Neural cell (in vitro differentiated cells): ENCODE measurements at regions not wholly inside any gene's neighbourhood (a gene's known extent, or its start where the extent isn't known, plus 50 kb on each side); places are given as distances from the start of the nearest gene placed in this dataset.

Experiments used
- H2AFZ ChIP-seq: fragments of 200-600, 300-800 bp; sonication (generic), shearing (Covaris generic); 2 replicates; pipeline ENCODE4 v1.6.0; 2014; ENCODE audit warnings: low read depth, mild to moderate bottlenecking, antibody characterized with exemption, low read length, moderate library complexity
- H3F3A ChIP-seq: fragments of 200-600 bp; shearing (Covaris generic); 2 replicates; pipeline ENCODE4 v1.6.1; 2016; ENCODE audit warnings: mild to moderate bottlenecking, moderate library complexity, mixed read lengths, antibody characterized with exemption, low read length; ENCODE audit not compliant: insufficient read depth, poor library complexity, severe bottlenecking
- H3K27ac ChIP-seq: fragments of 200-600, 300-800 bp; sonication (generic), shearing (Covaris generic); 2 replicates; pipeline ENCODE4 v1.5.1; 2014; ENCODE audit warnings: mild to moderate bottlenecking, low read length, moderate library complexity
- H3K27me3 ChIP-seq: fragments of 300-800, 200-600 bp; sonication (generic), shearing (Covaris generic); 2 replicates; pipeline ENCODE4 v1.6.0; 2014; ENCODE audit warnings: mild to moderate bottlenecking, low read depth, low read length, moderate library complexity; ENCODE audit not compliant: insufficient read depth
- H3K36me3 ChIP-seq: fragments of 300-800, 200-600 bp; sonication (generic), shearing (Covaris generic); 2 replicates; pipeline ENCODE4 v1.5.1; 2014; ENCODE audit warnings: mild to moderate bottlenecking, antibody characterized with exemption, low read length, moderate library complexity; ENCODE audit not compliant: insufficient read depth
- H3K4me2 ChIP-seq: fragments of 300-800, 200-600 bp; sonication (generic), shearing (Covaris generic); 2 replicates; pipeline ENCODE4 v1.6.0; 2014; ENCODE audit warnings: mild to moderate bottlenecking, low read length
- H3K4me3 ChIP-seq: fragments of 300-800, 200-600 bp; sonication (generic), shearing (Covaris generic); 2 replicates; pipeline ENCODE4 v1.5.1; 2014; ENCODE audit warnings: mild to moderate bottlenecking, low read length, moderate library complexity
- H3K79me2 ChIP-seq: fragments of 200-600 bp; shearing (Covaris generic); replicated peaks from 2 replicates; pipeline ENCODE4 v1.6.0; 2014; ENCODE audit warnings: mild to moderate bottlenecking, low read length, moderate library complexity; ENCODE audit not compliant: insufficient read depth
- H3K9ac ChIP-seq: fragments of 300-800, 200-600 bp; sonication (generic), shearing (Covaris generic); 2 replicates; pipeline ENCODE4 v1.6.1; 2016; ENCODE audit warnings: mild to moderate bottlenecking, low read length, mixed read lengths
- H3K9me2 ChIP-seq: fragments of 200-600 bp; shearing (Covaris generic); 2 replicates; pipeline ENCODE4 v1.6.1; 2016; ENCODE audit warnings: mild to moderate bottlenecking, low read length, mixed read lengths; ENCODE audit not compliant: insufficient read depth
- H3K9me3 ChIP-seq: fragments of 200-600, 300-800 bp; sonication (generic), shearing (Covaris generic); 2 replicates; pipeline ENCODE4 v1.6.1; 2016; ENCODE audit warnings: mild to moderate bottlenecking, mixed run types, low read length, moderate library complexity, mixed read lengths
- H4K20me1 ChIP-seq: fragments of 200-600 bp; shearing (Covaris generic); 2 replicates; pipeline ENCODE4 v1.6.1; 2016; ENCODE audit warnings: mild to moderate bottlenecking, mixed run types; ENCODE audit not compliant: insufficient read depth
- CTCF ChIP-seq: fragments of 450-650 bp; IDR thresholded peaks from 2 replicates; pipeline ENCODE4 v1.5.1; 2014; ENCODE audit warnings: antibody characterized with exemption, mild to moderate bottlenecking, moderate library complexity; ENCODE audit not compliant: poor library complexity, severe bottlenecking
- EP300 ChIP-seq: fragments of 450-650 bp; conservative IDR thresholded peaks from 2 replicates; pipeline ENCODE4 v1.6.1; 2014; ENCODE audit warnings: antibody characterized with exemption, mild to moderate bottlenecking, moderate library complexity; ENCODE audit not compliant: poor library complexity, severe bottlenecking
- EZH2 ChIP-seq: fragments of 200-600, 300-800 bp; shearing (Covaris generic), sonication (generic); IDR thresholded peaks from 2 replicates; pipeline ENCODE4 v1.6.1; 2014; ENCODE audit warnings: antibody characterized with exemption, low read length, borderline replicate concordance, mild to moderate bottlenecking; ENCODE audit not compliant: insufficient read depth, poor library complexity, severe bottlenecking
- MXI1 ChIP-seq: fragments of 450-650 bp; conservative IDR thresholded peaks from 2 replicates; pipeline ENCODE4 v1.6.1; 2014; ENCODE audit warnings: antibody characterized with exemption, mild to moderate bottlenecking; ENCODE audit not compliant: poor library complexity, severe bottlenecking
- POLR2AphosphoS5 ChIP-seq: IDR thresholded peaks from 2 replicates; pipeline ENCODE4 v1.6.1; 2012
- RAD21 ChIP-seq: fragments of 450-650 bp; conservative IDR thresholded peaks from 2 replicates; pipeline ENCODE4 v1.6.1; 2014; ENCODE audit warnings: antibody characterized with exemption, mild to moderate bottlenecking, moderate library complexity
- REST ChIP-seq: IDR thresholded peaks from 2 replicates; pipeline ENCODE4 v1.6.1; 2012; ENCODE audit warnings: borderline replicate concordance
- SMC3 ChIP-seq: fragments of 450-650 bp; conservative IDR thresholded peaks from 2 replicates; pipeline ENCODE4 v1.6.1; 2014; ENCODE audit warnings: antibody characterized with exemption, mild to moderate bottlenecking, moderate library complexity; ENCODE audit not compliant: poor library complexity
- TAF1 ChIP-seq: IDR thresholded peaks from 2 replicates; pipeline ENCODE4 v1.6.1; 2012; ENCODE audit warnings: low read depth

DNA sequence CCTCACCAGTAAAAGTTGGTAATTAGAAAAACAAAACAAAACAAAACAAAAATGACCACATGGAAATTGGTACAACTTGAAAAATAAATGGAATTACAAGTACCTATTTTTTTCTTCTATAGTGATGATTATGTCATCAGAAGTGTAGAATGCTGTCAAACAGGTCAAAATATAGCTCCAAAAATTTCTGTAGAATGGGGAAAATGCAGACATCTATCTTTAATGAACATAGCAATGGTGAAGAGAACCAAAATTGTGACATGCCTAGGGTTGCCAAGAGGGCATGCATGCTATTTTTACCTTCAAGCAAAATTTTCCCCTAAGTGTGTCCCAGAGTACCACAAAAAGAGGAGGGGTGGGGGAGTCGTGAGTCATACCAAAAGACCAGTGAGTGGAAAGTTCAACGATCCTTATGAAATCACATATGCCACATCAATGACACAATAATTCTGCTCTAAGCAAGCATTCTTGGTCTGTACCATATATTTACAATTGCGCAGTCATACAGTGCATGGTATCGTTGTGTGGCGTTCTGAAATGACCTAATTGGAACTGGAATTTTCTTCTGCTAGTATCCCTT is 1436.4 kb downstream of the SUCLG1 start:
- Histone ChIP-seq H3K27me3 (no peaks in the 10 kb centered on the region), H3K9me3 (no peaks in the 10 kb centered on the region), H4K20me1 (no peaks in the 10 kb centered on the region), H3K4me3 (no peak overlapping the region), H3K9ac (no peak overlapping the region), H2AFZ (no peak overlapping the region), H3K4me2 (no peak overlapping the region), H3F3A (no peaks in the 10 kb centered on the region), H3K36me3 (no peaks in the 10 kb centered on the region), H3K79me2 (no peaks in the 10 kb centered on the region), H3K27ac (no peak overlapping the region), H3K9me2 (no peaks in the 10 kb centered on the region)
- no peak for TF ChIP-seq SMC3
- TF ChIP-seq EP300 = no peak
- no peak for TF ChIP-seq EZH2

DNA sequence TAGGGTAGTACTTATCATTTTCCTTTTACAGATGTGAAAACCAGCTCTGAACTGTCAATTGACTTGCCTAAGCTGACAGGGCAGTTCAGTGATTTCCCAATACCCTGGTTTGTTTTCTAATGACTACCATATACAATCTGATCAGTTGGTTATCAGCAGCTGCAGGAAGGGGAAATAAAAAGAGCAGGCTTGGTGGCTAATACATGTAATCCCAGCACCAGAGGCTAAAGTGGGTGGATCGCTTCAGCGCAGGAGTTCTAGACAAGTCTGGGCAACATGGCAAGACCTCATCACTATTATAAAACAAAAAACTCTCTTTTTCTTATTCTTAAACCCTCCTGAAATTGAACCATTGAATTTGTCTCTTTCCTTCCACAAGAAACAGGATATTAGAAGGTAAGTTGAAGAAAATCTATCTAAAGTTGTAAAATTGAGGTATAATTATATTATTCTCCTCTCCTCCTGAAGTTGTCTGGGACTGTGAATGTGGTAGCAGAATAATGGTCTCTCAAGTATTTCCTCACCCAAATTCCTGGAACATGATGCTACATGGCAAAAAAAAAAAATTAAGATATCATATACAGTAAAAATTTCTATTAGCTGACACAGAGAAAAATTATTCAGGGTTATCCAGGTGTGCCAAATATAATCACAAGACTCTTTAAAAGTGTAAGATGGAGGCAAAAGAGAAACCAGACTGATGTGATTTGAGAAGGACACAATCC is 1441.6 kb downstream of the SUCLG1 start:
- no peak overlapping the region for H3K4me3 ChIP-seq
- no peaks in the 10 kb centered on the region for H3K27me3 ChIP-seq
- no peaks in the 10 kb centered on the region for H3K9me3 ChIP-seq
- no peak overlapping the region for H3K4me2 ChIP-seq
- no peaks in the 10 kb centered on the region for H3K9me2 ChIP-seq
- no peak overlapping the region for H3K27ac ChIP-seq
- H3F3A ChIP-seq = no peaks in the 10 kb centered on the region
- no peak for TF ChIP-seq RAD21
- TF ChIP-seq MXI1 = no peak
- TF ChIP-seq REST = no peak
- no peak for TF ChIP-seq TAF1
- no peak for TF ChIP-seq CTCF
- no peak for TF ChIP-seq SMC3
- no peak for TF ChIP-seq EP300
- TF ChIP-seq EZH2 = no peak
- no peak for TF ChIP-seq POLR2AphosphoS5
- no peaks in the 10 kb centered on the region for H3K79me2 ChIP-seq
- no peak overlapping the region for H3K9ac ChIP-seq
- no peaks in the 10 kb centered on the region for H4K20me1 ChIP-seq
- no peaks in the 10 kb centered on the region for H3K36me3 ChIP-seq
- no peak overlapping the region for H2AFZ ChIP-seq
